PC-3 (cell line): ENCODE measurements at regions not wholly inside any gene's neighbourhood (a gene's known extent, or its start where the extent isn't known, plus 50 kb on each side); places are given as distances from the start of the nearest gene placed in this dataset.

ENCODE experiments used
- ATAC-seq: fragments of 200-7000 bp; cut with Tn5 transposase; 2 replicates; pipeline ENCODE4 v1.9.1; 2020; ENCODE audit warnings: mild to moderate bottlenecking, moderate library complexity
- BruUV-seq: library from RNA; stranded (reverse); fragments of 400-500 nt; replicated peaks from 2 replicates; lab custom pipeline; 2021; lab: Mats Ljungman, UMichigan
- CTCF ChIA-PET: fragments of 300-600 bp; sonication (Branson Sonifier 250); formaldehyde crosslinking; loops from one replicate; lab custom pipeline; 2022; ENCODE audit warnings: antibody characterized with exemption; lab: Charles Lee
- POLR2A ChIA-PET: fragments of 300-600 bp; sonication (Branson Sonifier 250); formaldehyde crosslinking; loops from one replicate; lab custom pipeline; 2022; ENCODE audit warnings: antibody characterized with exemption; ENCODE audit not compliant: unreplicated experiment; lab: Charles Lee
- DNase-seq: peaks from one replicate; pipeline ENCODE4 v3.0.0-alpha.2; 2015
- H2AFZ ChIP-seq: fragments of 300-600 bp; sonication (generic); 2 replicates; pipeline ENCODE4 v1.6.0; 2016; ENCODE audit warnings: antibody characterized with exemption, low read length
- H3F3A ChIP-seq: fragments of 300-600 bp; sonication (generic); one replicate; pipeline ENCODE4 v1.6.0; 2017; ENCODE audit warnings: antibody characterized with exemption, low read length, control low read depth, mild to moderate bottlenecking; ENCODE audit not compliant: unreplicated experiment
- H3K27ac ChIP-seq: fragments of 300-600 bp; sonication (generic); 2 replicates; pipeline ENCODE4 v1.5.1; 2016; ENCODE audit warnings: mild to moderate bottlenecking, low read length
- H3K27me3 ChIP-seq: fragments of 300-600 bp; sonication (generic); 2 replicates; pipeline ENCODE4 v1.6.1; 2016; ENCODE audit warnings: low read length, mixed read lengths
- H3K36me3 ChIP-seq: fragments of 300-600 bp; sonication (generic); 2 replicates; pipeline ENCODE4 v1.6.1; 2016; ENCODE audit warnings: low read depth, mixed run types, low read length, mixed read lengths
- H3K4me1 ChIP-seq: fragments of 300-600 bp; sonication (generic); 2 replicates; pipeline ENCODE4 v1.5.1; 2016; ENCODE audit warnings: low read length; ENCODE audit not compliant: insufficient read depth
- H3K4me2 ChIP-seq: fragments of 300-600 bp; sonication (generic); 2 replicates; pipeline ENCODE4 v1.6.0; 2016; ENCODE audit warnings: low read length
- H3K4me3 ChIP-seq: fragments of 300-600 bp; sonication (generic); 2 replicates; pipeline ENCODE4 v1.5.1; 2016; ENCODE audit warnings: mild to moderate bottlenecking, low read length, mixed read lengths
- H3K79me2 ChIP-seq: fragments of 300-600 bp; sonication (generic); 2 replicates; pipeline ENCODE4 v1.6.1; 2017; ENCODE audit warnings: low read length, mixed read lengths
- H3K9ac ChIP-seq: fragments of 300-600 bp; sonication (generic); 2 replicates; pipeline ENCODE4 v1.6.0; 2016; ENCODE audit warnings: mild to moderate bottlenecking, low read length
- H3K9me2 ChIP-seq: fragments of 300-600 bp; sonication (generic); replicated peaks from 2 replicates; pipeline ENCODE4 v1.6.1; 2016; ENCODE audit warnings: mixed run types, low read length, mixed read lengths
- H3K9me3 ChIP-seq: fragments of 300-600 bp; sonication (generic); 2 replicates; pipeline ENCODE4 v1.6.1; 2016; ENCODE audit warnings: low read length, mixed read lengths
- H4K20me1 ChIP-seq: fragments of 300-600 bp; sonication (generic); 2 replicates; pipeline ENCODE4 v1.6.1; 2016; ENCODE audit warnings: low read length, mixed read lengths
- EZH2 ChIP-seq: fragments of 300-600 bp; sonication (generic); IDR thresholded peaks from one replicate; pipeline ENCODE4 v1.6.1; 2017; ENCODE audit warnings: antibody characterized with exemption, mild to moderate bottlenecking, low read length; ENCODE audit not compliant: unreplicated experiment
- EZH2phosphoT487 ChIP-seq: fragments of 300-600 bp; sonication (generic); IDR thresholded peaks from 2 replicates; pipeline ENCODE4 v1.6.1; 2018; ENCODE audit warnings: mild to moderate bottlenecking, antibody characterized with exemption, low read length, borderline replicate concordance
- intact Hi-C: fragments of 100-400 bp; cut with micrococcal nuclease; formaldehyde crosslinking; loops from 2 replicates; pipeline ENCODE4 v1.9.0; 2023
- TF ChIP-seq, protein P1 (sequence below): fragments of 300-600 bp; sonication (generic); conservative IDR thresholded peaks from 2 replicates; pipeline ENCODE4 v1.5.1; 2017; ENCODE audit warnings: antibody characterized with exemption, low read depth, mild to moderate bottlenecking, low read length

DNA sequence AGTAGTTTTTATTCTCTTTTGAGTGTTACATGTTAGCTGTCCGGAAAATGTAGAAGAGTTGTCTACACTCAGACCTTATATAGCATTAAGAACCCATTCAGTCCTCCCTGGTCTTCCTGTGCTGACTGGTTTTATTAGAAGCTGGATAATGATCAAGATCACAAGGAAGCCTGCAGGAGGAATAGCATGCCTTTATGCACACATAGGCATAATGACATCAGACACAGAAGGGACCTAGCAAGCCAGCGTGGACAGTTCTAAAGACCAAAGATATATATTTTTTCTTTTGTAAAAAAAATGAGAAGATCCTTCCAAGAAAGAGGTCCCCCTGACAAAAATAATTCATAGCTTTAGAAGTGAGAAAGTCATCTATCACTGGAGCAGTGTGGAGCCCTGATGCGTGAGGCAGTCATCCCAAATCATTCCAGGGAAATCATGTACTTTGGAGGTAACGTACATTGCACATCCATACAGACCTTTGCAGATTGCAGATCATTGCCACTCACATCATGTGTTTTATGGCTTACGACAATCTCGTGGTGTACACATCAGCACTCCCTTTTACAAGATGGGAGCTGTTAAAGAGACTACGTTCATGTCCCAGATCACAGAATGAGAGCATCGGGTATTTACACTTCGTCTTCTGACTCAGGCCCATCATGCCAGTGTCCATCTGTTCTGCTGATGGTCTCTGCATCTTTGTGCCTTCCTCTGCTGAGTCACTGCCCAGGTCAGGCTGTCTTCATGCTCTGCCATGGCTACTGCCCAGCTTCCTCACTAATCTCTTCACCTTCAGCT lies 334.0 kb downstream of the SOCS6 start:
- CTCF ChIA-PET, result no interaction called here
- Histone ChIP-seq H3K9me2 (no peaks in the 10 kb centered on the region), H3K4me2 (no peak overlapping the region), H3K4me1 (no peaks in the 10 kb centered on the region), H4K20me1 (no peaks in the 10 kb centered on the region), H3K79me2 (no peaks in the 10 kb centered on the region), H3K27me3 (no peaks in the 10 kb centered on the region), H3K4me3 (no peak overlapping the region), H3K9ac (no peak overlapping the region), H3K9me3 (no peaks in the 10 kb centered on the region), H3K27ac (no peak overlapping the region), H2AFZ (no peak overlapping the region), H3K36me3 (no peaks in the 10 kb centered on the region), H3F3A (no peaks in the 10 kb centered on the region)
- TF ChIP-seq, protein P1, sequence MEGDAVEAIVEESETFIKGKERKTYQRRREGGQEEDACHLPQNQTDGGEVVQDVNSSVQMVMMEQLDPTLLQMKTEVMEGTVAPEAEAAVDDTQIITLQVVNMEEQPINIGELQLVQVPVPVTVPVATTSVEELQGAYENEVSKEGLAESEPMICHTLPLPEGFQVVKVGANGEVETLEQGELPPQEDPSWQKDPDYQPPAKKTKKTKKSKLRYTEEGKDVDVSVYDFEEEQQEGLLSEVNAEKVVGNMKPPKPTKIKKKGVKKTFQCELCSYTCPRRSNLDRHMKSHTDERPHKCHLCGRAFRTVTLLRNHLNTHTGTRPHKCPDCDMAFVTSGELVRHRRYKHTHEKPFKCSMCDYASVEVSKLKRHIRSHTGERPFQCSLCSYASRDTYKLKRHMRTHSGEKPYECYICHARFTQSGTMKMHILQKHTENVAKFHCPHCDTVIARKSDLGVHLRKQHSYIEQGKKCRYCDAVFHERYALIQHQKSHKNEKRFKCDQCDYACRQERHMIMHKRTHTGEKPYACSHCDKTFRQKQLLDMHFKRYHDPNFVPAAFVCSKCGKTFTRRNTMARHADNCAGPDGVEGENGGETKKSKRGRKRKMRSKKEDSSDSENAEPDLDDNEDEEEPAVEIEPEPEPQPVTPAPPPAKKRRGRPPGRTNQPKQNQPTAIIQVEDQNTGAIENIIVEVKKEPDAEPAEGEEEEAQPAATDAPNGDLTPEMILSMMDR, result no peak
- no peak for TF ChIP-seq EZH2
- no peak for TF ChIP-seq EZH2phosphoT487
- BruUV-seq, result no TSS peak
- DNase-seq (no peak), ATAC-seq (no peak)
- intact Hi-C loops, result no loop called here
- POLR2A ChIA-PET, result no interaction called here

DNA sequence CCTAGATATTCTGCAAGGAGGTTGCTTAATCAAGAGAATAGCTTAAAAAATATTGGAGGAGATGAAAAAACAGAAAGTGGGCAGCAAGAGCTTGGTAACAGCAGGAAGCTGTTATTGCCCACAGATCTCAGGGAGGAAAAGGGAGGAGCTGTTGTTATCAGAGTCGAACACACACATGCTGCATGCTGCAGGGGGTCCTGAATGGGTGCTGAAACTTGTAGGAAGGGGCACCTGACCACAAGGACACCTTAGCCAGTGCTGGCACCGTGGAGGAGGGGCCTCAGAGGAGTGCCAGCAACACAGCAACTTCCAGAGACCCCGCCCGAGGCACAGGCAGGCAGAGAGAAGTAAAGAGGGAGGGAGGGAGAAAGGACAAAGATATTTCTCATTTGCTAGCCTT lies 332.9 kb downstream of the SOCS6 start:
- intact Hi-C loops, result no loop called here
- Histone ChIP-seq H3K27me3 (no peaks in the 10 kb centered on the region), H3K4me1 (no peaks in the 10 kb centered on the region), H3F3A (no peaks in the 10 kb centered on the region), H3K27ac (no peak overlapping the region), H3K9ac (no peak overlapping the region), H3K36me3 (no peaks in the 10 kb centered on the region), H4K20me1 (no peaks in the 10 kb centered on the region), H3K9me2 (no peaks in the 10 kb centered on the region), H3K4me2 (no peak overlapping the region), H3K4me3 (no peak overlapping the region), H3K9me3 (no peaks in the 10 kb centered on the region), H3K79me2 (no peaks in the 10 kb centered on the region), H2AFZ (no peak overlapping the region)
- DNase-seq (no peak), ATAC-seq (no peak)
- TF ChIP-seq, protein P1, result no peak
- TF ChIP-seq EZH2phosphoT487 (no peak), EZH2 (no peak)
- POLR2A ChIA-PET, result no interaction called here
- no TSS peak for BruUV-seq
- CTCF ChIA-PET, result no interaction called here

DNA sequence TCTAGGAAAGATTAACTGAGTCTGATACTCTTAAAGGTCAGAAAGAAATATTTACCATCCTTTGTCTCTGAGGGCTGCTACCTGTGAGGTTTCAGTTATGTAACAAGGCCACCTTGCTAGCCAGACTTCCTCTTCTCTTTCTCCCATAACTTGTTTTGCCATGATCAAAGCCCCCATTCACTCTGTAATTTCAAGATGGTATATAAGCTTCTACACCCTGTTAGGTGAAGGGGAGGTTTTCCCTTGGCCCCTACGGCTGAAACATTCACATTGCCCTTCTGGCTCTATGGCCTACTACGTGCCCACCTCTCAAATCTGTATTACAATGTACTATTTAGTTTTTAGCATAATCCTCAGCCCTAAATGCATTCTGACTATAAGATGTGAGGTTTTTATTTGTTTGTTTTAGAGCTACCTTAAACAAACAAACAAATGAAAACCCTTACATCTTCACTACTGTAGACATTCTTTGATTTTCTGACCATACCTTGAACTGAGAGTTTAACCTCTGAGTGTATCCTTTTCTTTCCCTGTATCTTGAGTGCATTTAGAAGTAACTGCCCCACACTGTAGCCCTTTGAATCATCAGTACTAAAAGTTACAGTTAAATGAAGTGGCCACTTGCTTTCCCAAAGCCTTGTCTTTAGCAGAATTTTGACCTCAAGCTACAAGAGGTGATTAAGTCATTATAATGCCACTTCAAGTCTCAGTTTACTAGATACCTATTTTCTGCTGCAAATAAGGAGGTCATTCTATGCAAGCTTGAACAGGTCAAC lies 332.2 kb downstream of the SOCS6 start:
- no peaks in the 10 kb centered on the region for H3K79me2 ChIP-seq
- H3K9me2 ChIP-seq, result no peaks in the 10 kb centered on the region
- no peaks in the 10 kb centered on the region for H3K4me1 ChIP-seq
- ChIA-PET POLR2A (no interaction called here), CTCF (no interaction called here)
- H3K4me2 ChIP-seq, result no peak overlapping the region
- H3K9me3 ChIP-seq, result no peaks in the 10 kb centered on the region
- H3K27ac ChIP-seq, result no peak overlapping the region
- intact Hi-C loops, result no loop called here
- DNase-seq (no peak), ATAC-seq (no peak)
- H2AFZ ChIP-seq, result no peak overlapping the region
- no peaks in the 10 kb centered on the region for H3K27me3 ChIP-seq
- no peaks in the 10 kb centered on the region for H3K36me3 ChIP-seq
- TF ChIP-seq EZH2phosphoT487 (no peak), EZH2 (no peak)
- TF ChIP-seq, protein P1, result no peak
- BruUV-seq, result no TSS peak
- no peaks in the 10 kb centered on the region for H4K20me1 ChIP-seq
- no peak overlapping the region for H3K9ac ChIP-seq
- H3F3A ChIP-seq, result no peaks in the 10 kb centered on the region
- H3K4me3 ChIP-seq, result no peak overlapping the region
